ENCODE measurements at regions not wholly inside any gene's neighbourhood (a gene's known extent, or its start where the extent isn't known, plus 50 kb on each side); places are given as distances from the start of the nearest gene placed in this dataset.

DNA sequence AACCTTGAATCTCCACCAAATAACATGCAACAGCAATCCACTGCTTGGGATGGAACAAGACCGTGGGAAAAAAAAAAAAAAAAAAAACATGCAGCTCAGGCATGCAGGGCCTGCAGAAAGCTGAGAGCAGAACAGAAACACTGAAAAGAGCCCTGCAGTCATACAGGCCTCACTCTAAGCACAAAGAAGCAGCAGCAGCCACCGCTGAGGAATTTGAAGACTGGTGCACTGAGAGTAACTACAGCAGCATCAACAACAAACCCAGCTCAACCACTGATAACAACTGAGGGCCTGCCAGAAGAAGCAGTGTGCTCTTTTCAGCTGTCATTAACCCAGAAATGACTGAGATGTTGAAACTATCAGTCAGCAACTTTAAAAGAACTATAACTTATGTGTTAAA, 354.7 kb upstream of the TMTC1 start:
- H3K9ac ChIP-seq (ENCODE audit: low read depth in 1 of 2, low read length in 2 of 2): no peak overlapping the region
- H3K27ac ChIP-seq (ENCODE audit: low read depth in 1 of 2, low read length in 2 of 2): no peak overlapping the region
- H3K36me3 ChIP-seq (ENCODE audit: control insufficient read depth in 4 of 4, insufficient read depth in 3 of 4, low read depth in 1 of 4, low read length in 3 of 4): no peaks in the 10 kb centered on the region
- no peak overlapping the region for H3K4me3 ChIP-seq (ENCODE audit: low read depth in 1 of 3, low read length in 3 of 3)
- TF ChIP-seq, protein P1, sequence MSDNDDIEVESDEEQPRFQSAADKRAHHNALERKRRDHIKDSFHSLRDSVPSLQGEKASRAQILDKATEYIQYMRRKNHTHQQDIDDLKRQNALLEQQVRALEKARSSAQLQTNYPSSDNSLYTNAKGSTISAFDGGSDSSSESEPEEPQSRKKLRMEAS (IDR thresholded peaks at IDR 0.05): no peak
- TF ChIP-seq GABPA (IDR thresholded peaks at IDR 0.05 in 1 of 2, conservative IDR thresholded peaks at IDR 0.05 in 1 of 2): no peak
- TF ChIP-seq, protein P2, sequence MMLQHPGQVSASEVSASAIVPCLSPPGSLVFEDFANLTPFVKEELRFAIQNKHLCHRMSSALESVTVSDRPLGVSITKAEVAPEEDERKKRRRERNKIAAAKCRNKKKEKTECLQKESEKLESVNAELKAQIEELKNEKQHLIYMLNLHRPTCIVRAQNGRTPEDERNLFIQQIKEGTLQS (IDR thresholded peaks at IDR 0.05): no peak
- TF ChIP-seq TAF1 (conservative IDR thresholded peaks at IDR 0.05): no peak
- no peak for TF ChIP-seq RAD21 (IDR thresholded peaks at IDR 0.05)
- TF ChIP-seq RXRA (IDR thresholded peaks at IDR 0.05): no peak
- no peak for TF ChIP-seq JUND (IDR thresholded peaks at IDR 0.05)
- no peak for TF ChIP-seq HNF4G (IDR thresholded peaks at IDR 0.05)
- TF ChIP-seq, protein P3, sequence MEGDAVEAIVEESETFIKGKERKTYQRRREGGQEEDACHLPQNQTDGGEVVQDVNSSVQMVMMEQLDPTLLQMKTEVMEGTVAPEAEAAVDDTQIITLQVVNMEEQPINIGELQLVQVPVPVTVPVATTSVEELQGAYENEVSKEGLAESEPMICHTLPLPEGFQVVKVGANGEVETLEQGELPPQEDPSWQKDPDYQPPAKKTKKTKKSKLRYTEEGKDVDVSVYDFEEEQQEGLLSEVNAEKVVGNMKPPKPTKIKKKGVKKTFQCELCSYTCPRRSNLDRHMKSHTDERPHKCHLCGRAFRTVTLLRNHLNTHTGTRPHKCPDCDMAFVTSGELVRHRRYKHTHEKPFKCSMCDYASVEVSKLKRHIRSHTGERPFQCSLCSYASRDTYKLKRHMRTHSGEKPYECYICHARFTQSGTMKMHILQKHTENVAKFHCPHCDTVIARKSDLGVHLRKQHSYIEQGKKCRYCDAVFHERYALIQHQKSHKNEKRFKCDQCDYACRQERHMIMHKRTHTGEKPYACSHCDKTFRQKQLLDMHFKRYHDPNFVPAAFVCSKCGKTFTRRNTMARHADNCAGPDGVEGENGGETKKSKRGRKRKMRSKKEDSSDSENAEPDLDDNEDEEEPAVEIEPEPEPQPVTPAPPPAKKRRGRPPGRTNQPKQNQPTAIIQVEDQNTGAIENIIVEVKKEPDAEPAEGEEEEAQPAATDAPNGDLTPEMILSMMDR (IDR thresholded peaks at IDR 0.05; ENCODE audit: low read depth, low read length, missing input control): no peak
- no peak for TF ChIP-seq HNF4A (conservative IDR thresholded peaks at IDR 0.05)
- TF ChIP-seq NR2F2 (IDR thresholded peaks at IDR 0.05): no peak
- TF ChIP-seq FOXA1 (IDR thresholded peaks at IDR 0.05): no peak
- no peak for TF ChIP-seq FOXA2 (IDR thresholded peaks at IDR 0.05)
- TF ChIP-seq, protein P4, sequence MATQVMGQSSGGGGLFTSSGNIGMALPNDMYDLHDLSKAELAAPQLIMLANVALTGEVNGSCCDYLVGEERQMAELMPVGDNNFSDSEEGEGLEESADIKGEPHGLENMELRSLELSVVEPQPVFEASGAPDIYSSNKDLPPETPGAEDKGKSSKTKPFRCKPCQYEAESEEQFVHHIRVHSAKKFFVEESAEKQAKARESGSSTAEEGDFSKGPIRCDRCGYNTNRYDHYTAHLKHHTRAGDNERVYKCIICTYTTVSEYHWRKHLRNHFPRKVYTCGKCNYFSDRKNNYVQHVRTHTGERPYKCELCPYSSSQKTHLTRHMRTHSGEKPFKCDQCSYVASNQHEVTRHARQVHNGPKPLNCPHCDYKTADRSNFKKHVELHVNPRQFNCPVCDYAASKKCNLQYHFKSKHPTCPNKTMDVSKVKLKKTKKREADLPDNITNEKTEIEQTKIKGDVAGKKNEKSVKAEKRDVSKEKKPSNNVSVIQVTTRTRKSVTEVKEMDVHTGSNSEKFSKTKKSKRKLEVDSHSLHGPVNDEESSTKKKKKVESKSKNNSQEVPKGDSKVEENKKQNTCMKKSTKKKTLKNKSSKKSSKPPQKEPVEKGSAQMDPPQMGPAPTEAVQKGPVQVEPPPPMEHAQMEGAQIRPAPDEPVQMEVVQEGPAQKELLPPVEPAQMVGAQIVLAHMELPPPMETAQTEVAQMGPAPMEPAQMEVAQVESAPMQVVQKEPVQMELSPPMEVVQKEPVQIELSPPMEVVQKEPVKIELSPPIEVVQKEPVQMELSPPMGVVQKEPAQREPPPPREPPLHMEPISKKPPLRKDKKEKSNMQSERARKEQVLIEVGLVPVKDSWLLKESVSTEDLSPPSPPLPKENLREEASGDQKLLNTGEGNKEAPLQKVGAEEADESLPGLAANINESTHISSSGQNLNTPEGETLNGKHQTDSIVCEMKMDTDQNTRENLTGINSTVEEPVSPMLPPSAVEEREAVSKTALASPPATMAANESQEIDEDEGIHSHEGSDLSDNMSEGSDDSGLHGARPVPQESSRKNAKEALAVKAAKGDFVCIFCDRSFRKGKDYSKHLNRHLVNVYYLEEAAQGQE (IDR thresholded peaks at IDR 0.05): no peak
- no peak for DNase-seq (ENCODE audit: low spot score)
- 72% methylated on average over 2 of the region's 2 CpGs for WGBS
- H3K9me3 ChIP-seq (ENCODE audit: control insufficient read depth in 4 of 4, low read length in 3 of 4): peaks cover 0 to 5% (median 0%) of the 10 kb centered on the region in 4 donors
- no peaks in the 10 kb centered on the region for H3K4me1 ChIP-seq (ENCODE audit: control insufficient read depth in 4 of 4, insufficient read depth in 4 of 4, low read length in 3 of 4)
- no peaks in the 10 kb centered on the region for H3K27me3 ChIP-seq (ENCODE audit: control insufficient read depth in 4 of 4, insufficient read depth in 4 of 4, low read length in 3 of 4)

DNA sequence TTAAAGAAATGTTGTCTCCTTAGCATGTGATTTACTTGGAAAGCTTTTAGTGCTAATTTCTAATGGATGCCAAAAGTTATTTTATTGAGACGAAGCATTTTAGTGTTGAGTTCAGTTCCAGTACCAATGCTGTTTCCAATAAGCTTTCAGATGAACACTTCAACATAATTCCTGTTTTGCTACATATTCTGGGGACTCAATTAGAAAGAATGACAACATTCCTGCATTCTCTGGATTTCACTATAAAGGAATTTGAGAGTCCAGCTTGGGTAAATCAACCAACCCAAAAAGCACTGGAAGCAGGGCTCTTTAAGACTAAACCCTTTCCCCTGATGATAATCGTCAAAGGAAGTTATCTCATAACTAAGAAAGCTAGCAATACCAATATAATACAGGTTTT, 353.0 kb upstream of the TMTC1 start:
- TF ChIP-seq, protein P4 (IDR thresholded peaks at IDR 0.05): no peak
- TF ChIP-seq TAF1 (conservative IDR thresholded peaks at IDR 0.05) (no peak), FOXA1 (IDR thresholded peaks at IDR 0.05) (no peak), EGR1 (IDR thresholded peaks at IDR 0.05; ENCODE audit: low read depth in 2 of 2) (no peak), HNF4A (conservative IDR thresholded peaks at IDR 0.05) (no peak), NR2F2 (IDR thresholded peaks at IDR 0.05) (no peak), YY1 (IDR thresholded peaks at IDR 0.05) (no peak), HNF4G (IDR thresholded peaks at IDR 0.05) (no peak), FOXA2 (IDR thresholded peaks at IDR 0.05) (no peak), JUND (IDR thresholded peaks at IDR 0.05) (no peak)
- TF ChIP-seq, protein P2 (IDR thresholded peaks at IDR 0.05): no peak
- TF ChIP-seq, protein P1 (IDR thresholded peaks at IDR 0.05): no peak
- TF ChIP-seq, protein P5, sequence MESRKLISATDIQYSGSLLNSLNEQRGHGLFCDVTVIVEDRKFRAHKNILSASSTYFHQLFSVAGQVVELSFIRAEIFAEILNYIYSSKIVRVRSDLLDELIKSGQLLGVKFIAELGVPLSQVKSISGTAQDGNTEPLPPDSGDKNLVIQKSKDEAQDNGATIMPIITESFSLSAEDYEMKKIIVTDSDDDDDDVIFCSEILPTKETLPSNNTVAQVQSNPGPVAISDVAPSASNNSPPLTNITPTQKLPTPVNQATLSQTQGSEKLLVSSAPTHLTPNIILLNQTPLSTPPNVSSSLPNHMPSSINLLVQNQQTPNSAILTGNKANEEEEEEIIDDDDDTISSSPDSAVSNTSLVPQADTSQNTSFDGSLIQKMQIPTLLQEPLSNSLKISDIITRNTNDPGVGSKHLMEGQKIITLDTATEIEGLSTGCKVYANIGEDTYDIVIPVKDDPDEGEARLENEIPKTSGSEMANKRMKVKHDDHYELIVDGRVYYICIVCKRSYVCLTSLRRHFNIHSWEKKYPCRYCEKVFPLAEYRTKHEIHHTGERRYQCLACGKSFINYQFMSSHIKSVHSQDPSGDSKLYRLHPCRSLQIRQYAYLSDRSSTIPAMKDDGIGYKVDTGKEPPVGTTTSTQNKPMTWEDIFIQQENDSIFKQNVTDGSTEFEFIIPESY (IDR thresholded peaks at IDR 0.05): no peak
- H3K36me3 ChIP-seq (ENCODE audit: control insufficient read depth in 4 of 4, insufficient read depth in 3 of 4, low read depth in 1 of 4, low read length in 3 of 4): no peaks in the 10 kb centered on the region
- no peak overlapping the region for H3K27ac ChIP-seq (ENCODE audit: low read depth in 1 of 2, low read length in 2 of 2)
- H3K27me3 ChIP-seq (ENCODE audit: control insufficient read depth in 4 of 4, insufficient read depth in 4 of 4, low read length in 3 of 4): no peaks in the 10 kb centered on the region
- H3K9ac ChIP-seq (ENCODE audit: low read depth in 1 of 2, low read length in 2 of 2): no peak overlapping the region
- WGBS: 73% methylated on average over 2 of the region's 2 CpGs
- no peak overlapping the region for H3K4me3 ChIP-seq (ENCODE audit: low read depth in 1 of 3, low read length in 3 of 3)
- DNase-seq (ENCODE audit: low spot score): no peak
- H3K9me3 ChIP-seq (ENCODE audit: control insufficient read depth in 4 of 4, low read length in 3 of 4): peaks cover 0 to 5% (median 0%) of the 10 kb centered on the region in 4 donors
- H3K4me1 ChIP-seq (ENCODE audit: control insufficient read depth in 4 of 4, insufficient read depth in 4 of 4, low read length in 3 of 4): no peaks in the 10 kb centered on the region
